ENCODE measurements at regions not wholly inside any gene's neighbourhood (a gene's known extent, or its start where the extent isn't known, plus 50 kb on each side); places are given as distances from the start of the nearest gene placed in this dataset.

- H3K27ac ChIP-seq: no peak overlapping the region
- ATAC-seq (no peak), DNase-seq (no peak)
- WGBS, 4 donors: 48 to 73% (median 68%) methylated on average over 2 of the region's 2 CpGs
- no peaks in the 10 kb centered on the region for H3K4me1 ChIP-seq
- no peaks in the 10 kb centered on the region for H3K9me3 ChIP-seq
- no peak for TF ChIP-seq CTCF (IDR thresholded peaks at IDR 0.05)
- TF ChIP-seq POLR2A (IDR thresholded peaks at IDR 0.05): no peak
- H3K27me3 ChIP-seq: no peaks in the 10 kb centered on the region
- no peaks in the 10 kb centered on the region for H3K36me3 ChIP-seq
- no peak overlapping the region for H3K4me3 ChIP-seq
- intact Hi-C loops (cut with DNase I): no loop called here
Measured at GRCh38 chr5:104095527-104095926, 532.9 kb upstream of the NUDT12 start.

- no peaks in the 10 kb centered on the region for H3K9me3 ChIP-seq
- no peak overlapping the region for H3K27ac ChIP-seq
- 77 to 82% (median 80%) methylated on average over 10 of the region's 10 CpGs for WGBS, 4 donors
- H3K36me3 ChIP-seq: no peaks in the 10 kb centered on the region
- H3K4me1 ChIP-seq: no peaks in the 10 kb centered on the region
- no peaks in the 10 kb centered on the region for H3K27me3 ChIP-seq
- no peak overlapping the region for H3K4me3 ChIP-seq
- intact Hi-C loops (cut with DNase I): no loop called here
- TF ChIP-seq CTCF (IDR thresholded peaks at IDR 0.05): no peak
- no peak for TF ChIP-seq POLR2A (IDR thresholded peaks at IDR 0.05)
- DNase-seq (no peak), ATAC-seq (no peak)
Measured at GRCh38 chr5:104088876-104089778, 526.5 kb upstream of the NUDT12 start.

- intact Hi-C loops (cut with DNase I): no loop called here
- no peak overlapping the region for H3K27ac ChIP-seq
- H3K27me3 ChIP-seq: no peaks in the 10 kb centered on the region
- TF ChIP-seq POLR2A (IDR thresholded peaks at IDR 0.05) (no peak), CTCF (IDR thresholded peaks at IDR 0.05) (no peak)
- 73 to 83% (median 82%) methylated on average over 2 of the region's 2 CpGs for WGBS, 4 donors
- DNase-seq: no peak
- no peaks in the 10 kb centered on the region for H3K9me3 ChIP-seq
- ATAC-seq: no peak
- no peak overlapping the region for H3K4me3 ChIP-seq
- no peaks in the 10 kb centered on the region for H3K4me1 ChIP-seq
- H3K36me3 ChIP-seq: no peaks in the 10 kb centered on the region
Measured at GRCh38 chr5:104084896-104085295, 522.3 kb upstream of the NUDT12 start.

- Histone ChIP-seq H3K27me3 (no peaks in the 10 kb centered on the region), H3K9me3 (no peaks in the 10 kb centered on the region), H3K4me3 (no peak overlapping the region), H3K4me1 (no peaks in the 10 kb centered on the region), H3K27ac (no peak overlapping the region), H3K36me3 (no peaks in the 10 kb centered on the region)
- WGBS, 4 donors: 78 to 87% (median 84%) methylated on average over 2 of the region's 2 CpGs
- intact Hi-C loops (cut with DNase I): no loop called here
- TF ChIP-seq CTCF (IDR thresholded peaks at IDR 0.05): no peak
- TF ChIP-seq POLR2A (IDR thresholded peaks at IDR 0.05): no peak
- ATAC-seq (no peak), DNase-seq (no peak)
Measured at GRCh38 chr5:104082754-104083153, 520.2 kb upstream of the NUDT12 start.
